ENCODE measurements at regions not wholly inside any gene's neighbourhood (a gene's known extent, or its start where the extent isn't known, plus 50 kb on each side); places are given as distances from the start of the nearest gene placed in this dataset.

DNA sequence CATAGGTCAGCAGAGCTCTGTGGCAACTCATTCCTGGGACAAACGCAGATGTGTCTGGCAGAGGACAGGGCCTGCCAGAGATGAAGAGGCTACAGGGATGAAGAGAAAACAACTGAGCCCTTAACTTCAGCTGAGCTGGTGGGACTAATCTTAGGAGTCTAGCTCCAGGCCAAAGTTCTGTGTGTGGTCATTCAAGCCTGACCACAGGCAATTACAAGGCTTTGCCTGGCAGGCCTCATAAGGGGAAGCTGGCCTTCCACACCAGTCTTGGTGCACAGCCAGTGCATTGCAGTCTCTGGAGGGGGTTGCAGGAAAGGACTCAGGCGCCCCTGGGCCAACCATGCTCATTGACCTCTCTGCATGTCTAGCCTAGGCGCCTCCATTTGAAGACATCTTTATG, 127.6 kb upstream of the DAAM1 start:
- H3K27ac Mint-ChIP-seq (ENCODE audit: low read depth, unreplicated experiment) = no peak overlapping the region
- no peaks in the 10 kb centered on the region for H3K27me3 Mint-ChIP-seq (ENCODE audit: insufficient read depth, unreplicated experiment)
- H3K9me3 Mint-ChIP-seq (ENCODE audit: unreplicated experiment) = peaks cover 28% of the 10 kb centered on the region
- peaks cover 6% of the 10 kb centered on the region for H3K36me3 Mint-ChIP-seq (ENCODE audit: insufficient read depth, unreplicated experiment)
- BruUV-seq (replicated peaks) = no TSS peak
- no peaks in the 10 kb centered on the region for H3K4me1 Mint-ChIP-seq (ENCODE audit: insufficient read depth, unreplicated experiment)
- intact Hi-C loops (cut with micrococcal nuclease) = no loop called here
- TF ChIP-seq, protein P1, sequence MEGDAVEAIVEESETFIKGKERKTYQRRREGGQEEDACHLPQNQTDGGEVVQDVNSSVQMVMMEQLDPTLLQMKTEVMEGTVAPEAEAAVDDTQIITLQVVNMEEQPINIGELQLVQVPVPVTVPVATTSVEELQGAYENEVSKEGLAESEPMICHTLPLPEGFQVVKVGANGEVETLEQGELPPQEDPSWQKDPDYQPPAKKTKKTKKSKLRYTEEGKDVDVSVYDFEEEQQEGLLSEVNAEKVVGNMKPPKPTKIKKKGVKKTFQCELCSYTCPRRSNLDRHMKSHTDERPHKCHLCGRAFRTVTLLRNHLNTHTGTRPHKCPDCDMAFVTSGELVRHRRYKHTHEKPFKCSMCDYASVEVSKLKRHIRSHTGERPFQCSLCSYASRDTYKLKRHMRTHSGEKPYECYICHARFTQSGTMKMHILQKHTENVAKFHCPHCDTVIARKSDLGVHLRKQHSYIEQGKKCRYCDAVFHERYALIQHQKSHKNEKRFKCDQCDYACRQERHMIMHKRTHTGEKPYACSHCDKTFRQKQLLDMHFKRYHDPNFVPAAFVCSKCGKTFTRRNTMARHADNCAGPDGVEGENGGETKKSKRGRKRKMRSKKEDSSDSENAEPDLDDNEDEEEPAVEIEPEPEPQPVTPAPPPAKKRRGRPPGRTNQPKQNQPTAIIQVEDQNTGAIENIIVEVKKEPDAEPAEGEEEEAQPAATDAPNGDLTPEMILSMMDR (IDR thresholded peaks at IDR 0.05; ENCODE audit: unreplicated experiment) = no peak
- H3K4me3 Mint-ChIP-seq (ENCODE audit: unreplicated experiment) = no peak overlapping the region
- CTCF ChIA-PET = interaction anchor here (0.6 kb wide), 1 partner anchor 900 kb away, joined by 3 read pairs; no protein-coding TSS in a partner anchor
- DNase-seq (ENCODE audit: unreplicated experiment) = no peak
- POLR2A ChIA-PET = no interaction called here

DNA sequence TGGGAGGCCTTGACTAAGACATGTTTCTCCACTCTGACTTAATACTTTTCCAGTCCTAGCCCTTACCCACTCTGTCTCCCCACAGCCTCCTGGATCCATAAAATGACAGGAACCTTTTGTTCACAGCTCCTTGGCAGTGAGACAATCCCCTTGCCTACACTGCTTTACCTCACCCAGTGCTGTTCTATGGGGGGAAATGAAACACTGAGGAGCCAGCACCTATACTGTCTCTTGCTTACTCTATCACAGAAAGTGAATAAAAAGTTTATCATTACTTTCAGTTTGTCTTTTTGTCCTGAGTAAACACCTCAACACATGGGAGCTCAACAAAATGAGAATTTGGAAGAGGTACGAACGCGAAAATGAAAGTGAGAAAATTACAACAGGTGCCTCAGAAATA, 127.2 kb upstream of the DAAM1 start:
- intact Hi-C loops (cut with micrococcal nuclease) = no loop called here
- TF ChIP-seq, protein P1 (IDR thresholded peaks at IDR 0.05; ENCODE audit: unreplicated experiment) = no peak
- BruUV-seq (replicated peaks) = no TSS peak

DNA sequence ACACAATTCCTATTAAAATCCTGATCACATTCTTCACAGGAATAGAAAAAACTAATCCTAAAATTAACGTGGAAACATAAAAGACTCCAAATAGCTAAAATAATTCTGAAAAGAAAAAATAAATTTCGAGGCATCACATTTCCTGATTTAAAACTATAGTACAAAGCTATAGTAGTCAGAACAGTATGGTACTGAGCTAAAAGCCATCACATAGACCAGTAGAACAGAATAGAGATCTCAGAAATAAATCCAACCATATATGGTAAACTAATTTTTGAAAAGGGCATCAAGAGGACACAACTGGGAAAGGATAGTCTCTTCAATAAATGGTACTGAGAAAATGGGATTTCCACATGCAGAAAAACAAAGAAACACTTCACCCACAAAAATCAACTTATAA, 125.2 kb upstream of the DAAM1 start:
- CTCF ChIA-PET = interaction anchor here (0.6 kb wide), 1 partner anchor 380 kb away, joined by 3 read pairs; no protein-coding TSS in a partner anchor
- peaks cover 31% of the 10 kb centered on the region for H3K9me3 Mint-ChIP-seq (ENCODE audit: unreplicated experiment)

More for the DNA sequence above, 127.2 kb upstream of the DAAM1 start:
- no peak for DNase-seq (ENCODE audit: unreplicated experiment)
- ChIA-PET CTCF (interaction anchor here (0.6 kb wide), 1 partner anchor 899 kb away, joined by 3 read pairs; no protein-coding TSS in a partner anchor), POLR2A (no interaction called here)
- H3K4me1 Mint-ChIP-seq (ENCODE audit: insufficient read depth, unreplicated experiment) = no peaks in the 10 kb centered on the region
- H3K27ac Mint-ChIP-seq (ENCODE audit: low read depth, unreplicated experiment) = no peak overlapping the region
- peaks cover 6% of the 10 kb centered on the region for H3K36me3 Mint-ChIP-seq (ENCODE audit: insufficient read depth, unreplicated experiment)
- H3K4me3 Mint-ChIP-seq (ENCODE audit: unreplicated experiment) = no peak overlapping the region
- H3K9me3 Mint-ChIP-seq (ENCODE audit: unreplicated experiment) = peaks cover 31% of the 10 kb centered on the region
- no peaks in the 10 kb centered on the region for H3K27me3 Mint-ChIP-seq (ENCODE audit: insufficient read depth, unreplicated experiment)

DNA sequence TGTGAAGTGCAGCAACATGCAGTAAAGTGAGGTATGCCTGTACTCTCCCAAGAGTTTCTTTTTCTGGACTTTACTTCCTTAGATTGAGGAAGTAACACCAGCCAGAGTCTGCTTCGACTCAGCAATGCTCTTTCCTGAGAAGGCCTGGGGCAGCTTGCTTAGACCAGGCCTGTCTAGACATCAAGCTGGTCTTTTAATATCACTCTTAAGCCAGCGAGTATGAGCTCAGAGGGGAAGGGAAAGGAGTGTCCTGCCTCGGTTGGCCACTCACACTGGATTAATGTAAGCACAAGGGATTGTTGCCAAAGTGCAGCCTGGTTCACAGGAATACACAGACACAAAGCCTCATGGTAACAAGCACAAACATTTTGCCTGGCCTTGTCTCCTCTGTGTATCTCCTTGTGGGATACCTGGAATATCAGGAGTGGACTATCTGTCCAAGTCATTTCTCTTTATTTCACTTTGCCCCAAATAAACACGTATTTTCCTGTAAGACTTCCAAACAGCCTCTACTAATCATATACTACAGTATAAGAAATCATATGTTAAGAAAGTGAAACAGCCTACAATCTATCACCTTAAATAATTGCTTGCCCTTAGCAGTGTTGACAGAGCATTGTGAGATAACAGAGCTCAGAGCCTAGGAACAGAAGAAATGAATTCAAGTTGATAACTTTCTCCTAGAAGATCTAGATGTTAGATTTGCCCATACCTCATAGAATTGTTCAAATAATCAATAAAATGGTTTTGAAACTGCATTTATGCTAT, 121.2 kb upstream of the DAAM1 start:
- TF ChIP-seq, protein P1 (IDR thresholded peaks at IDR 0.05; ENCODE audit: unreplicated experiment) = no peak
- no peak for DNase-seq (ENCODE audit: unreplicated experiment)
- intact Hi-C loops (cut with micrococcal nuclease) = no loop called here
- no TSS peak for BruUV-seq (replicated peaks)
- ChIA-PET POLR2A (no interaction called here), CTCF (interaction anchor here (0.6 to 1.4 kb wide), 2 partner anchors 12 to 59 kb away, joined by 4 read pairs; no protein-coding TSS in a partner anchor)
- Mint-ChIP-seq H3K27ac (ENCODE audit: low read depth, unreplicated experiment) (no peak overlapping the region), H3K9me3 (ENCODE audit: unreplicated experiment) (peaks cover 26% of the 10 kb centered on the region), H3K4me3 (ENCODE audit: unreplicated experiment) (no peak overlapping the region), H3K36me3 (ENCODE audit: insufficient read depth, unreplicated experiment) (no peaks in the 10 kb centered on the region), H3K4me1 (ENCODE audit: insufficient read depth, unreplicated experiment) (no peaks in the 10 kb centered on the region), H3K27me3 (ENCODE audit: insufficient read depth, unreplicated experiment) (peaks cover 39% of the 10 kb centered on the region)

More for the DNA sequence above, 125.2 kb upstream of the DAAM1 start:
- H3K4me3 Mint-ChIP-seq (ENCODE audit: unreplicated experiment) = no peak overlapping the region
- no peaks in the 10 kb centered on the region for H3K27me3 Mint-ChIP-seq (ENCODE audit: insufficient read depth, unreplicated experiment)
- intact Hi-C loops (cut with micrococcal nuclease) = no loop called here
- no peak overlapping the region for H3K27ac Mint-ChIP-seq (ENCODE audit: low read depth, unreplicated experiment)
- BruUV-seq (replicated peaks) = no TSS peak
- TF ChIP-seq, protein P1 (IDR thresholded peaks at IDR 0.05; ENCODE audit: unreplicated experiment) = no peak
- POLR2A ChIA-PET = no interaction called here
- peaks cover 6% of the 10 kb centered on the region for H3K36me3 Mint-ChIP-seq (ENCODE audit: insufficient read depth, unreplicated experiment)
- no peaks in the 10 kb centered on the region for H3K4me1 Mint-ChIP-seq (ENCODE audit: insufficient read depth, unreplicated experiment)
- DNase-seq (ENCODE audit: unreplicated experiment) = no peak

Data from MCF 10A (cell line).